Panc1 (cell line): ENCODE measurements at regions not wholly inside any gene's neighbourhood (a gene's known extent, or its start where the extent isn't known, plus 50 kb on each side); places are given as distances from the start of the nearest gene placed in this dataset.

ENCODE experiments used
- ATAC-seq: fragments of 200-7000 bp; cut with Tn5 transposase; 2 replicates; pipeline ENCODE4 v1.9.1; 2020; ENCODE audit warnings: mild to moderate bottlenecking, moderate library complexity
- BruUV-seq: library from RNA; stranded (reverse); fragments of 400-500 nt; replicated peaks from 2 replicates; lab custom pipeline; 2021; lab: Mats Ljungman, UMichigan
- CTCF ChIA-PET: fragments of 300-600 bp; sonication (Branson Sonifier 250); formaldehyde crosslinking; loops from one replicate; lab custom pipeline; 2022; ENCODE audit warnings: antibody characterized with exemption; lab: Charles Lee
- POLR2A ChIA-PET: fragments of 300-600 bp; sonication (Branson Sonifier 250); formaldehyde crosslinking; loops from one replicate; lab custom pipeline; 2022; ENCODE audit warnings: antibody characterized with exemption; lab: Charles Lee
- DNase-seq: peaks from one replicate; pipeline ENCODE4 v3.0.0-alpha.2; 2010; ENCODE audit warnings: low read depth, low spot score
- H3K27ac ChIP-seq: 2 replicates; pipeline ENCODE4 v1.5.1; 2011; ENCODE audit warnings: mild to moderate bottlenecking, low read length, inconsistent platforms
- H3K27me3 ChIP-seq: fragments of 200-500 bp; sonication (Bioruptor generic); 2 replicates; pipeline ENCODE4 v1.6.0; 2014; ENCODE audit warnings: low read length, inconsistent platforms; ENCODE audit not compliant: control insufficient read depth, insufficient read depth
- H3K36me3 ChIP-seq: fragments of 200-500 bp; sonication (Bioruptor generic); 2 replicates; pipeline ENCODE4 v1.5.1; 2014; ENCODE audit warnings: inconsistent platforms, mild to moderate bottlenecking, low read length, moderate library complexity; ENCODE audit not compliant: control insufficient read depth, insufficient read depth
- H3K4me1 ChIP-seq: 2 replicates; pipeline ENCODE4 v1.5.1; 2011; ENCODE audit warnings: inconsistent platforms, mild to moderate bottlenecking, low read length, moderate library complexity; ENCODE audit not compliant: control insufficient read depth, insufficient read depth
- H3K4me3 ChIP-seq, 2 experiments: 2 replicates each; pipeline ENCODE4 v1.5.1; 2011 to 2012; ENCODE audit warnings: low read depth in 2 of 2, low read length in 2 of 2, mild to moderate bottlenecking in 2 of 2, inconsistent platforms in 1 of 2, moderate library complexity in 1 of 2
- H3K9me3 ChIP-seq: fragments of 200-500 bp; sonication (Bioruptor generic); 2 replicates; pipeline ENCODE4 v1.5.1; 2014; ENCODE audit warnings: low read depth, mild to moderate bottlenecking, inconsistent platforms, low read length, moderate library complexity; ENCODE audit not compliant: control insufficient read depth, insufficient read depth
- POLR2AphosphoS5 ChIP-seq: IDR thresholded peaks from 2 replicates; pipeline ENCODE4 v1.6.1; 2012; ENCODE audit warnings: mild to moderate bottlenecking, low read depth, low read length, moderate library complexity
- SIN3A ChIP-seq: IDR thresholded peaks from 2 replicates; pipeline ENCODE4 v1.6.1; 2012; ENCODE audit warnings: low read depth, mild to moderate bottlenecking, low read length, moderate library complexity, borderline replicate concordance; ENCODE audit not compliant: insufficient read depth
- TCF7L2 ChIP-seq: IDR thresholded peaks from 2 replicates; pipeline ENCODE4 v1.6.1; 2011; ENCODE audit warnings: mild to moderate bottlenecking, low read depth, low read length, inconsistent platforms
- in situ Hi-C: cut with HindIII; loops from 2 replicates; pipeline ENCODE4 v1.10.0; 2016; ENCODE audit warnings: low sequenced_read_pairs, low pct_unique_long_range_greater_than_20kb
- intact Hi-C: fragments of 100-400 bp; cut with micrococcal nuclease; formaldehyde crosslinking; loops from one replicate; pipeline ENCODE4 v1.10.0; 2022; ENCODE audit not compliant: unreplicated experiment
- TF ChIP-seq, protein P1 (sequence below), 2 experiments: IDR thresholded peaks; 2 replicates each; pipeline ENCODE4 v1.6.1; 2011 to 2012; ENCODE audit warnings: low read depth in 2 of 2, control low read depth in 1 of 2, low read length in 1 of 2, mild to moderate bottlenecking in 1 of 2, moderate library complexity in 1 of 2; ENCODE audit not compliant: insufficient read depth in 1 of 2
- TF ChIP-seq, protein P2 (sequence below): fragments of 450-650 bp; IDR thresholded peaks from 2 replicates; pipeline ENCODE4 v1.5.1; 2017; ENCODE audit warnings: mild to moderate bottlenecking

DNA sequence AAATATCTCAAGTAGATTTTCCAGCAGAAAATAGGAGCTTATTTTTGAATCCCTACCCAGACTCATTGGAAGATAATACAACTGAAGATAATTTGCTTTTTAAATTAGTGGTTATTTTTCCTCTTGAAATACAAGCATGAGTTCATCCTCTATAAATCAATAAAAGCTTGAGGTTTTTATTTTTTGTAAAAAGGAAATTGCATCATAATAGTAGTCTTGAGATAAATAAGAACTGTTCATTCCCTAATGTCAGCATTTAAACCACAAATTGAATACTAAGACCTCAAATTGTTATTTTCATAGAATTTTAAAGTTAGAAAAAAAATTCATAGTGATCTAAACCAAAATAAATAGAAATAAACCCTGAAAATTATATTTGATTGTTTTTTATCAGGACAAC, 719.1 kb downstream of the CD109 start:
- ATAC-seq (no peak), DNase-seq (no peak)
- no TSS peak for BruUV-seq
- H3K9me3 ChIP-seq: no peaks in the 10 kb centered on the region
- no peaks in the 10 kb centered on the region for H3K36me3 ChIP-seq
- H3K4me1 ChIP-seq: no peaks in the 10 kb centered on the region
- H3K27ac ChIP-seq: no peak overlapping the region
- no peak overlapping the region for H3K4me3 ChIP-seq
- no peaks in the 10 kb centered on the region for H3K27me3 ChIP-seq
- intact Hi-C loops (no loop called here), in situ Hi-C loops (no loop called here)
- POLR2A ChIA-PET: no interaction called here
- CTCF ChIA-PET: interaction anchor here (0.5 kb wide), 1 partner anchor 68 kb away, joined by 6 read pairs; no protein-coding TSS in a partner anchor
- TF ChIP-seq, protein P1, sequence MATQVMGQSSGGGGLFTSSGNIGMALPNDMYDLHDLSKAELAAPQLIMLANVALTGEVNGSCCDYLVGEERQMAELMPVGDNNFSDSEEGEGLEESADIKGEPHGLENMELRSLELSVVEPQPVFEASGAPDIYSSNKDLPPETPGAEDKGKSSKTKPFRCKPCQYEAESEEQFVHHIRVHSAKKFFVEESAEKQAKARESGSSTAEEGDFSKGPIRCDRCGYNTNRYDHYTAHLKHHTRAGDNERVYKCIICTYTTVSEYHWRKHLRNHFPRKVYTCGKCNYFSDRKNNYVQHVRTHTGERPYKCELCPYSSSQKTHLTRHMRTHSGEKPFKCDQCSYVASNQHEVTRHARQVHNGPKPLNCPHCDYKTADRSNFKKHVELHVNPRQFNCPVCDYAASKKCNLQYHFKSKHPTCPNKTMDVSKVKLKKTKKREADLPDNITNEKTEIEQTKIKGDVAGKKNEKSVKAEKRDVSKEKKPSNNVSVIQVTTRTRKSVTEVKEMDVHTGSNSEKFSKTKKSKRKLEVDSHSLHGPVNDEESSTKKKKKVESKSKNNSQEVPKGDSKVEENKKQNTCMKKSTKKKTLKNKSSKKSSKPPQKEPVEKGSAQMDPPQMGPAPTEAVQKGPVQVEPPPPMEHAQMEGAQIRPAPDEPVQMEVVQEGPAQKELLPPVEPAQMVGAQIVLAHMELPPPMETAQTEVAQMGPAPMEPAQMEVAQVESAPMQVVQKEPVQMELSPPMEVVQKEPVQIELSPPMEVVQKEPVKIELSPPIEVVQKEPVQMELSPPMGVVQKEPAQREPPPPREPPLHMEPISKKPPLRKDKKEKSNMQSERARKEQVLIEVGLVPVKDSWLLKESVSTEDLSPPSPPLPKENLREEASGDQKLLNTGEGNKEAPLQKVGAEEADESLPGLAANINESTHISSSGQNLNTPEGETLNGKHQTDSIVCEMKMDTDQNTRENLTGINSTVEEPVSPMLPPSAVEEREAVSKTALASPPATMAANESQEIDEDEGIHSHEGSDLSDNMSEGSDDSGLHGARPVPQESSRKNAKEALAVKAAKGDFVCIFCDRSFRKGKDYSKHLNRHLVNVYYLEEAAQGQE (IDR thresholded peaks at IDR 0.05; ENCODE audit: insufficient read depth in 1 of 2, low read depth in 2 of 2, low read length in 1 of 2): no peak
- TF ChIP-seq SIN3A: no peak
- no peak for TF ChIP-seq POLR2AphosphoS5
- TF ChIP-seq TCF7L2: no peak
- TF ChIP-seq, protein P2, sequence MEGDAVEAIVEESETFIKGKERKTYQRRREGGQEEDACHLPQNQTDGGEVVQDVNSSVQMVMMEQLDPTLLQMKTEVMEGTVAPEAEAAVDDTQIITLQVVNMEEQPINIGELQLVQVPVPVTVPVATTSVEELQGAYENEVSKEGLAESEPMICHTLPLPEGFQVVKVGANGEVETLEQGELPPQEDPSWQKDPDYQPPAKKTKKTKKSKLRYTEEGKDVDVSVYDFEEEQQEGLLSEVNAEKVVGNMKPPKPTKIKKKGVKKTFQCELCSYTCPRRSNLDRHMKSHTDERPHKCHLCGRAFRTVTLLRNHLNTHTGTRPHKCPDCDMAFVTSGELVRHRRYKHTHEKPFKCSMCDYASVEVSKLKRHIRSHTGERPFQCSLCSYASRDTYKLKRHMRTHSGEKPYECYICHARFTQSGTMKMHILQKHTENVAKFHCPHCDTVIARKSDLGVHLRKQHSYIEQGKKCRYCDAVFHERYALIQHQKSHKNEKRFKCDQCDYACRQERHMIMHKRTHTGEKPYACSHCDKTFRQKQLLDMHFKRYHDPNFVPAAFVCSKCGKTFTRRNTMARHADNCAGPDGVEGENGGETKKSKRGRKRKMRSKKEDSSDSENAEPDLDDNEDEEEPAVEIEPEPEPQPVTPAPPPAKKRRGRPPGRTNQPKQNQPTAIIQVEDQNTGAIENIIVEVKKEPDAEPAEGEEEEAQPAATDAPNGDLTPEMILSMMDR: no peak

DNA sequence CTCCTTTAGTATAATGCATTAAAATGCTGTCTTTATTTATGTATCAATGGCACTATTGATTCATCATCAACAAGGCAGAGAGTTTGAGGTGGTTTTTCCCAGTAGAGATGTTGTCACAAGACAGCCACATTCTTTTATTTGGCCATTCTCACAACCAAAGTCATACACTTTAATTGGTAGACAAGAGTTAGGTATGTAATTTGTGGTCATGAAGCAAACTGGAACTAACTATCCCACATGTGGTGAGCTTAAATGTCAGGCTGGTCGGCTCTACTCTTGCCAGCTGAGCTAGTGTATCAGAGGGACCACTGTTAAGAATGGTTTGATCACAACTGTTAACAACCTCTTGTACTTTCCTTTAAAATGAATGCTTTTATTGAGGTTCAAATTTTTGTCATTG, 714.6 kb downstream of the CD109 start:
- ChIA-PET POLR2A (interaction anchor here (0.7 kb wide), 1 partner anchor 14 kb away, joined by 3 read pairs; no protein-coding TSS in a partner anchor), CTCF (no interaction called here)
- H3K27me3 ChIP-seq: no peaks in the 10 kb centered on the region
- H3K36me3 ChIP-seq: no peaks in the 10 kb centered on the region
- H3K27ac ChIP-seq: no peak overlapping the region
- BruUV-seq: no TSS peak
- DNase-seq: no peak
- in situ Hi-C loops: no loop called here
- ATAC-seq: no peak
- H3K4me3 ChIP-seq: no peak overlapping the region
- intact Hi-C loops: no loop called here
- H3K4me1 ChIP-seq: no peaks in the 10 kb centered on the region
- TF ChIP-seq, protein P1 (IDR thresholded peaks at IDR 0.05; ENCODE audit: insufficient read depth in 1 of 2, low read depth in 2 of 2, low read length in 1 of 2): no peak
- TF ChIP-seq POLR2AphosphoS5 (no peak), SIN3A (no peak), TCF7L2 (no peak)
- TF ChIP-seq, protein P2: no peak
- H3K9me3 ChIP-seq: no peaks in the 10 kb centered on the region
